Breast epithelium (tissue), 4 donors: ENCODE measurements at regions not wholly inside any gene's neighbourhood (a gene's known extent, or its start where the extent isn't known, plus 50 kb on each side); places are given as distances from the start of the nearest gene placed in this dataset.

Experiments used
- DNase-seq, 2 donors: peaks; one replicate each; pipeline ENCODE4 v3.0.0-alpha.2; 2019; ENCODE audit warnings: low spot score in 2 of 2
- H3K27ac ChIP-seq, 2 donors: fragments of 200-600 bp; sonication (generic) in 1 of 2; one replicate each; pipeline ENCODE4 v1.5.1; 2016 to 2019; ENCODE audit warnings: mild to moderate bottlenecking in 1 of 2
- H3K27me3 ChIP-seq, 2 donors: fragments of 200-600 bp; sonication (generic) in 1 of 2; one replicate each; pipeline versions ENCODE4 v1.5.1 to v1.6.0; 2017 to 2019; ENCODE audit warnings: control low read depth in 1 of 2, mild to moderate bottlenecking in 1 of 2
- H3K36me3 ChIP-seq: fragments of 200-600 bp; one replicate; pipeline ENCODE4 v1.5.1; 2019
- H3K4me1 ChIP-seq, 2 donors: fragments of 200-600 bp; sonication (generic); one replicate each; pipeline ENCODE4 v1.5.1; 2016 to 2019; ENCODE audit warnings: control low read depth in 1 of 2
- H3K4me3 ChIP-seq, 3 donors: fragments of 200-600 bp; sonication (generic); 1 replicate in 2 of 3; 2 replicates in 1 of 3; pipeline ENCODE4 v1.5.1; 2016 to 2019; ENCODE audit warnings: mild to moderate bottlenecking in 3 of 3, moderate library complexity in 2 of 3
- H3K9me3 ChIP-seq, 2 donors: fragments of 200-600 bp; sonication (generic) in 1 of 2; one replicate each; pipeline ENCODE4 v1.5.1; 2016 to 2019; ENCODE audit warnings: control low read depth in 1 of 2
- POLR2A ChIP-seq: fragments of 450-650 bp; IDR thresholded peaks from one replicate; pipeline ENCODE4 v1.6.1; 2016; ENCODE audit warnings: antibody characterized with exemption, mild to moderate bottlenecking, moderate library complexity
- POLR2AphosphoS5 ChIP-seq, 3 donors: sonication (generic); formaldehyde crosslinking; IDR thresholded peaks; one replicate each; pipeline ENCODE4 v1.6.1; 2017; ENCODE audit warnings: antibody characterized with exemption in 3 of 3
- intact Hi-C: fragments of 100-400 bp; cut with DNase I; formaldehyde crosslinking; loops from one replicate; pipeline ENCODE4 v1.15.1; 2023; ENCODE audit warnings: low total_unique reads
- TF ChIP-seq, protein P1 (sequence below), 3 donors: fragments of 450-650 bp; IDR thresholded peaks; one replicate each; pipeline ENCODE4 v1.5.1; 2016 to 2017; ENCODE audit warnings: antibody characterized with exemption in 3 of 3, mild to moderate bottlenecking in 3 of 3, moderate library complexity in 3 of 3

DNA sequence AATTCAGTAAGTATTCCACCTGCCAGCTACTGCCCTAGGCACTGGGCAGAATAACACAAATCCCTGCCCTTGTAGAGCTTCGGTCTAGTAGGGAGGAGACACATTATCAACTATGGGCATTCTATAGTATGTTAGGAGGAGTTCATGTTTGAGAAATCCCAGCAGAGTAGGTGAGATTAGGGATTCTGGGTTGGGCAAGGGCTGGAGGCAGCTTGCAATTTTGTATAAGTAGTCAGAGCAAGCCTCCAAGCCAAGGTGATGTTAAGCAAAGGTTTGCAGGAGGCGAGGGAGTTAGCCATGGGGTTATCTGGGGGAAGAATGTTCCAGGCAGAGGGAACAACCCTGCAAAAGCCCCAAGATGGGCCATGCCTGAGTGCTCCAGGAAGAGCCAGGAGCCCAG is 187.9 kb upstream of the HS6ST1 start:
- no peak overlapping the region for H3K27ac ChIP-seq
- H3K9me3 ChIP-seq: no peaks in the 10 kb centered on the region
- no peaks in the 10 kb centered on the region for H3K27me3 ChIP-seq
- H3K36me3 ChIP-seq: no peaks in the 10 kb centered on the region
- no peak for TF ChIP-seq POLR2AphosphoS5 (IDR thresholded peaks at IDR 0.05)
- TF ChIP-seq POLR2A: no peak
- TF ChIP-seq, protein P1, sequence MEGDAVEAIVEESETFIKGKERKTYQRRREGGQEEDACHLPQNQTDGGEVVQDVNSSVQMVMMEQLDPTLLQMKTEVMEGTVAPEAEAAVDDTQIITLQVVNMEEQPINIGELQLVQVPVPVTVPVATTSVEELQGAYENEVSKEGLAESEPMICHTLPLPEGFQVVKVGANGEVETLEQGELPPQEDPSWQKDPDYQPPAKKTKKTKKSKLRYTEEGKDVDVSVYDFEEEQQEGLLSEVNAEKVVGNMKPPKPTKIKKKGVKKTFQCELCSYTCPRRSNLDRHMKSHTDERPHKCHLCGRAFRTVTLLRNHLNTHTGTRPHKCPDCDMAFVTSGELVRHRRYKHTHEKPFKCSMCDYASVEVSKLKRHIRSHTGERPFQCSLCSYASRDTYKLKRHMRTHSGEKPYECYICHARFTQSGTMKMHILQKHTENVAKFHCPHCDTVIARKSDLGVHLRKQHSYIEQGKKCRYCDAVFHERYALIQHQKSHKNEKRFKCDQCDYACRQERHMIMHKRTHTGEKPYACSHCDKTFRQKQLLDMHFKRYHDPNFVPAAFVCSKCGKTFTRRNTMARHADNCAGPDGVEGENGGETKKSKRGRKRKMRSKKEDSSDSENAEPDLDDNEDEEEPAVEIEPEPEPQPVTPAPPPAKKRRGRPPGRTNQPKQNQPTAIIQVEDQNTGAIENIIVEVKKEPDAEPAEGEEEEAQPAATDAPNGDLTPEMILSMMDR (IDR thresholded peaks at IDR 0.05): no peak
- no peak overlapping the region for H3K4me3 ChIP-seq
- intact Hi-C loops: no loop called here
- no peaks in the 10 kb centered on the region for H3K4me1 ChIP-seq
- no peak for DNase-seq

DNA sequence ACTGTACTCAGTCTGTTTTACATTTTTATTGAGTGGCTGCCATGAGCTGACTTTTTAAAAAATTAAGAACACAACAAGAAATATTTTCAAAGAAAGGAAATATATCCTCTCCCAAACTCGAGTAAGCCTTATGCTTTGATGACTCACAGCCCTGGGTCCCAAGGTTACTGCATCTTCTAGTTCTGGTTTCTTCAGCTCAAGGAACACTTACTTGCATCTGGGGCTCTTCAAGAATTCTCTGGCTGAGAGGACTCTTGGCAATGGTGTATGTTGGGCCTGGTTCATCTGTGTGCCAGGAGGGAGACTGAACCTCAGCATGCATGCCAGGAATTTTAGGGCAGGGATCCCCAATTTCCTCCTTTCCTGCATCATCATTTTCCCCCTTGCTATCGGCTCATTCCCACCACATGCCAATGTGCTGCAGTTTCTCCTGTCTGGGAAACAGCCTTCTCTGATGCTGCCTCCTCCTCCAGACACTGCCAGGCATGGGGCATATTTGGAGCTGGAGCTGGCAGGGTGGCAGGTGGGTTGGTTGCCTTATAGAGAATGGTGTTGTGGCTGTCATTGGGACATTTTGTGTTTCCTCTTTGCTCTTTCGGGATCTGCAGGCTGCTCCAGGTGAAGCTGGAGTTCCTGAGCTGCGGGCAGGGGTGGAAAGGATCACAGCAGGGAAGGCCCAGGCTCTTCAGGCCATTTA is 192.2 kb upstream of the HS6ST1 start:
- H3K36me3 ChIP-seq: no peaks in the 10 kb centered on the region
- no peak overlapping the region for H3K27ac ChIP-seq
- DNase-seq: no peak
- intact Hi-C loops: loop anchor here (2.0 kb wide), 1 partner anchor 50 kb away; no protein-coding TSS in a partner anchor
- TF ChIP-seq POLR2A (no peak), POLR2AphosphoS5 (IDR thresholded peaks at IDR 0.05) (no peak)
- TF ChIP-seq, protein P1 (IDR thresholded peaks at IDR 0.05): no peak
- H3K4me3 ChIP-seq: no peak overlapping the region
- no peaks in the 10 kb centered on the region for H3K4me1 ChIP-seq
- H3K27me3 ChIP-seq: no peaks in the 10 kb centered on the region
- no peaks in the 10 kb centered on the region for H3K9me3 ChIP-seq

- Histone ChIP-seq H3K36me3 (no peaks in the 10 kb centered on the region), H3K4me3 (no peak overlapping the region), H3K9me3 (no peaks in the 10 kb centered on the region), H3K4me1 (no peaks in the 10 kb centered on the region), H3K27ac (no peak overlapping the region), H3K27me3 (no peaks in the 10 kb centered on the region)
- DNase-seq: no peak
- TF ChIP-seq, protein P1 (IDR thresholded peaks at IDR 0.05): no peak
- TF ChIP-seq POLR2AphosphoS5 (IDR thresholded peaks at IDR 0.05) (no peak), POLR2A (no peak)
- intact Hi-C loops: loop anchor here (2.0 kb wide), 1 partner anchor 51 kb away; no protein-coding TSS in a partner anchor
Measured at GRCh38 chr2:128511731-128512378, 193.2 kb upstream of the HS6ST1 start.

GRCh38 chr2:128512379-128513115 is 193.9 kb upstream of the HS6ST1 start:
- H3K9me3 ChIP-seq: no peaks in the 10 kb centered on the region
- intact Hi-C loops: no loop called here

More at GRCh38 chr2:128512379-128513115, 193.9 kb upstream of the HS6ST1 start:
- Histone ChIP-seq H3K27ac (no peak overlapping the region), H3K36me3 (no peaks in the 10 kb centered on the region), H3K4me1 (no peaks in the 10 kb centered on the region), H3K27me3 (no peaks in the 10 kb centered on the region), H3K4me3 (no peak overlapping the region)
- no peak for DNase-seq
- TF ChIP-seq POLR2A (no peak), POLR2AphosphoS5 (IDR thresholded peaks at IDR 0.05) (no peak)
- TF ChIP-seq, protein P1 (IDR thresholded peaks at IDR 0.05): no peak
